PFSK-1 (cell line): ENCODE measurements at regions not wholly inside any gene's neighbourhood (a gene's known extent, or its start where the extent isn't known, plus 50 kb on each side); places are given as distances from the start of the nearest gene placed in this dataset.

Source experiments
- FOXP2 ChIP-seq: optimal IDR thresholded peaks from 2 replicates; pipeline ENCODE3; 2011; ENCODE audit warnings: borderline replicate concordance, control low read depth, inconsistent platforms; ENCODE audit not compliant: insufficient read depth; ENCODE audit errors: extremely low read length, extremely low read depth
- POLR2AphosphoS5 ChIP-seq: IDR thresholded peaks from 2 replicates; pipeline ENCODE4 v1.6.1; 2012; ENCODE audit warnings: low read depth, mild to moderate bottlenecking, control low read depth, low read length, moderate library complexity
- SIN3A ChIP-seq: IDR thresholded peaks from 2 replicates; pipeline ENCODE4 v1.6.1; 2012; ENCODE audit warnings: mild to moderate bottlenecking, low read length, moderate library complexity, borderline replicate concordance; ENCODE audit not compliant: insufficient read depth
- TAF1 ChIP-seq: IDR thresholded peaks from 2 replicates; pipeline ENCODE4 v1.6.1; 2012; ENCODE audit warnings: low read length, control low read depth, borderline replicate concordance; ENCODE audit not compliant: insufficient read depth
- TF ChIP-seq, protein P1 (sequence below), 2 experiments: IDR thresholded peaks; 2 replicates each; pipeline versions ENCODE4 v1.6.1 to v1.8.0; 2011 to 2012; ENCODE audit warnings: low read depth in 2 of 2, low read length in 2 of 2, control low read depth in 1 of 2, inconsistent platforms in 1 of 2, mild to moderate bottlenecking in 1 of 2, moderate library complexity in 1 of 2; ENCODE audit not compliant: insufficient read depth in 1 of 2

DNA sequence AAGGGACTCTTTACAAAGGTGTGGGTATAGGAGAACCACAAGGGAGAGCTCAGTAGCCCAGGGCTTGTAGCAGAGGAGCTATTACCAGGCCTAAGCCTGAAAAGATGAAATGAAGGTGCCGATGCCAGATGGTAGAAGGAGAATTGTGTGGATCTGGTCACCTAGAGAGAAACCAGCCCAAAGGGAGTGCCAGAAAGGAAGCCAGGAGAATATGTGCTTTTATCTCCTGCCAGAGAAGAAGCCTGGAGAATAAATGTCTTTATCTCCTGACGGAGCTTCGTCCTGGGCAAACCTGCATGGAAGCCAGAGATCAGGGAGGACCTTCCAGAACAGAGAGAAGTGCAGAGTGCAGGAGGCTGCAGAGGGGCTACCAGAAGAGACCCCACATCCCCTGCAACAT, 142.6 kb downstream of the MED10 start:
- TF ChIP-seq, protein P1, sequence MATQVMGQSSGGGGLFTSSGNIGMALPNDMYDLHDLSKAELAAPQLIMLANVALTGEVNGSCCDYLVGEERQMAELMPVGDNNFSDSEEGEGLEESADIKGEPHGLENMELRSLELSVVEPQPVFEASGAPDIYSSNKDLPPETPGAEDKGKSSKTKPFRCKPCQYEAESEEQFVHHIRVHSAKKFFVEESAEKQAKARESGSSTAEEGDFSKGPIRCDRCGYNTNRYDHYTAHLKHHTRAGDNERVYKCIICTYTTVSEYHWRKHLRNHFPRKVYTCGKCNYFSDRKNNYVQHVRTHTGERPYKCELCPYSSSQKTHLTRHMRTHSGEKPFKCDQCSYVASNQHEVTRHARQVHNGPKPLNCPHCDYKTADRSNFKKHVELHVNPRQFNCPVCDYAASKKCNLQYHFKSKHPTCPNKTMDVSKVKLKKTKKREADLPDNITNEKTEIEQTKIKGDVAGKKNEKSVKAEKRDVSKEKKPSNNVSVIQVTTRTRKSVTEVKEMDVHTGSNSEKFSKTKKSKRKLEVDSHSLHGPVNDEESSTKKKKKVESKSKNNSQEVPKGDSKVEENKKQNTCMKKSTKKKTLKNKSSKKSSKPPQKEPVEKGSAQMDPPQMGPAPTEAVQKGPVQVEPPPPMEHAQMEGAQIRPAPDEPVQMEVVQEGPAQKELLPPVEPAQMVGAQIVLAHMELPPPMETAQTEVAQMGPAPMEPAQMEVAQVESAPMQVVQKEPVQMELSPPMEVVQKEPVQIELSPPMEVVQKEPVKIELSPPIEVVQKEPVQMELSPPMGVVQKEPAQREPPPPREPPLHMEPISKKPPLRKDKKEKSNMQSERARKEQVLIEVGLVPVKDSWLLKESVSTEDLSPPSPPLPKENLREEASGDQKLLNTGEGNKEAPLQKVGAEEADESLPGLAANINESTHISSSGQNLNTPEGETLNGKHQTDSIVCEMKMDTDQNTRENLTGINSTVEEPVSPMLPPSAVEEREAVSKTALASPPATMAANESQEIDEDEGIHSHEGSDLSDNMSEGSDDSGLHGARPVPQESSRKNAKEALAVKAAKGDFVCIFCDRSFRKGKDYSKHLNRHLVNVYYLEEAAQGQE (IDR thresholded peaks at IDR 0.05; ENCODE audit: insufficient read depth in 1 of 2, low read depth in 2 of 2, low read length in 2 of 2): no peak
- TF ChIP-seq POLR2AphosphoS5 (no peak), TAF1 (no peak), SIN3A (no peak), FOXP2 (no peak)

DNA sequence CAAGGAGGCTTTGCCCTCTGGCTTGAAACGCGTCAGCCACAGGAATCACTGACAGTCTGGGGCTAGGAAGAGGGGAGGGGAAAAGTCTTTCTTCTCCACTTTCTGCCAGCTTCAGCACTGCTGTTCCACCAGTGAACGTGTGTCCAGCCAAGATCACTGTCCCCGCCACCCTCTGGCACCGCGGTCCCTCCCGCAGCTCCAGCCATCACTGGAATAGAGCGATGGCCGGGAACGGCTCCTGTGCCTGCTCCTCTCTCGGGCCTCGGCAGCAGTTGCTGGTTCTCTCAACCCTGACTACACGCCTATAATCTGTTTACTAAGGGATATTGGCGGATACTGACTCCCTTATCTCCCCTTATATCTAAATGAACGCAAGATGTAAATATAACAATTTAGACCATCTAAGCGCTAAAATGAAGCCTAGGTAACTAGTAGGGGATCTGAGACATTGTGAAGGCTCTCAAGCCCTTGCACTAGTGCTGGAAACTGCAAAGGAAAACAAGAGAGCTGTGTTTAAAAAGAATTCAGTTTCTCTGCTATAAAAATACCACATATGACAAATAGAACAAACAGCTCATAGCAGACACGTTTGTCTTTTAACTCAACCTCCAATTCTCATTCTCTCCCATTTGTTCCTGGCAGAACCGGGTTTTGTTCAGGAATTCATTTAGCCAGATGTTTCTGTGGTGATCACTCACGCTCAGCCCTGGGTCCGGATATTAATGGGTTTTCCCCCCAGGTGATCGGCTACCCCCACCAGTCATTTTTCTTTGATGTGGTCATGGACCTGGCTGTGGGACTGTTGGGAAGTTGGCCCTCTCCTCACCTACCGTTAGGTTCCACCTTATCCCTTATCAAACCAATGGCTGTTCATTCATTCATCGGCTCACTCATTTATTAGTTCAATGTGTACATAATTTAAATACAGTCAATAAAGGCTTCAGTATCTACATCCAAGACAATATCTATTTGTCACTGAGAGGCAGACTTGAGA, 149.8 kb downstream of the MED10 start:
- TF ChIP-seq TAF1: no peak

DNA sequence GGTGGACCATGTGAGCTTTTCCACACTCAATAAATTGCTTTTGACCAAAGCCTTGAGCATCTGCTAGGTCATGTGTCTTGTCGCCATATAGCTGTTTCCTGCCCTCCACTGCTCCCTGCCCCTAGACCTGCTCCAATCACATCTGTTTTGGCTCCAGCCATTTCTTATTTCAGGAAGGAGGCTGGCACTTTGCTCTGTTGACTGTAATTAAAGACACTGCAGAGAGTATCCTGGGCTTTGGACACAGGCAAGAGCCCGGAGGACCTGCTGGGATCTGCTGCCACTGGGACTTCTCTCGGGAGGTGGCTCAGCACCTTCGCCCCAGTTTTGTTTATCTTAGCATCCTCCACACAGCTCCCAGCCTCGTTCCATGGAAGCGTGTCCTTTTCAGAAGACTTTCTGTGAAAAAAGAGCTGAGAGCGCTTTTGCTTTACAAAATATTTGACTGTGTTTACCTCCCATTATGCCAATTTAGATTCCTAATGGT, 153.2 kb downstream of the MED10 start:
- TF ChIP-seq POLR2AphosphoS5: no peak
- TF ChIP-seq TAF1: no peak
- TF ChIP-seq FOXP2: no peak
- TF ChIP-seq SIN3A: no peak
- TF ChIP-seq, protein P1 (IDR thresholded peaks at IDR 0.05; ENCODE audit: insufficient read depth in 1 of 2, low read depth in 2 of 2, low read length in 2 of 2): no peak

DNA sequence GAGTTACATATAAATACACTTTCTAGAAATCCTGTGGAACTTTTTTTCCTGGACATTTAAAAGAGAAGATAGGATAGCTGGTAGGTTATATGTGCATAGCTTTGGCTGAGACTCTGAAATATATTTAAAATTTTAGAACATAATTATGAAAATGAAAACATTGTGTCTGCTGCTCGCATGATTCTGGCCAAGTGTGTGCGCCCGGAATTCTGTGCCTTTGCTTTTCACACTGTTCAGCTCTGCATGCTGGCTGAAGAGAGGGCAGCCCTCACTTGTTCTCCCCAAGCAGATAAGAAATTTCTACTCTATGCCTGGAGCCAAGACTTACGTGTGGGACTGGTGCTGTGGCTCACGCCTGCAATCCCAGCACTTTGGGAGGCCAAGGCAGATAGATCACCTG, 153.9 kb downstream of the MED10 start:
- TF ChIP-seq, protein P1 (IDR thresholded peaks at IDR 0.05; ENCODE audit: insufficient read depth in 1 of 2, low read depth in 2 of 2, low read length in 2 of 2): no peak
- no peak for TF ChIP-seq POLR2AphosphoS5
- TF ChIP-seq FOXP2: no peak
- no peak for TF ChIP-seq SIN3A
- TF ChIP-seq TAF1: no peak

DNA sequence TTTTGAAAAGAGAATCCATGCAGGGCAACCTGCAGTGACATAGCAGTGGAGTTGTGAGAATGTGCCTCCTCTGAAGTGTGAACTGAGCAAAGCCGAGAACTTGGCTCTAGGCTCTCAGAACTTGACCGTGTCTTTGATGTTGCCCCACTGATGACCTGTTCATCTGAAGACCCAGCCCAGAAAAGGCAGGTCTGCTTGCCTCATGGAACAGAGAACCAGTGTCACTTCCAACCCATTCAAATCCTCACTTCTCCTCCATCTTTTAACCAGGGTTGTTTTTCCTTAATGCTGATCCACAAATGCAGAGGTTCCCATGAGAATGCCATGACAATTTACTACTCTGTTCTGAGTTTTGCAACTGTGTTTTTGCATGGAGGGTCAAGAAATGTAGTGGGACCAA, 155.4 kb downstream of the MED10 start:
- no peak for TF ChIP-seq FOXP2
- no peak for TF ChIP-seq TAF1
- TF ChIP-seq SIN3A: no peak
- TF ChIP-seq, protein P1 (IDR thresholded peaks at IDR 0.05; ENCODE audit: insufficient read depth in 1 of 2, low read depth in 2 of 2, low read length in 2 of 2): no peak
- TF ChIP-seq POLR2AphosphoS5: no peak
